Vagina (tissue), 2 donors: ENCODE measurements at regions not wholly inside any gene's neighbourhood (a gene's known extent, or its start where the extent isn't known, plus 50 kb on each side); places are given as distances from the start of the nearest gene placed in this dataset.

Source experiments
- POLR2A ChIP-seq, 2 donors: fragments of 450-650 bp; IDR thresholded peaks; one replicate each; pipeline ENCODE4 v1.6.1; 2017; ENCODE audit warnings: antibody characterized with exemption in 2 of 2, mild to moderate bottlenecking in 2 of 2, moderate library complexity in 2 of 2
- POLR2AphosphoS5 ChIP-seq, 2 donors: sonication (generic); formaldehyde crosslinking; IDR thresholded peaks; one replicate each; pipeline ENCODE4 v1.9.0; 2017; ENCODE audit warnings: antibody characterized with exemption in 2 of 2, mild to moderate bottlenecking in 2 of 2, low read depth in 1 of 2; ENCODE audit not compliant: insufficient read depth in 1 of 2

DNA sequence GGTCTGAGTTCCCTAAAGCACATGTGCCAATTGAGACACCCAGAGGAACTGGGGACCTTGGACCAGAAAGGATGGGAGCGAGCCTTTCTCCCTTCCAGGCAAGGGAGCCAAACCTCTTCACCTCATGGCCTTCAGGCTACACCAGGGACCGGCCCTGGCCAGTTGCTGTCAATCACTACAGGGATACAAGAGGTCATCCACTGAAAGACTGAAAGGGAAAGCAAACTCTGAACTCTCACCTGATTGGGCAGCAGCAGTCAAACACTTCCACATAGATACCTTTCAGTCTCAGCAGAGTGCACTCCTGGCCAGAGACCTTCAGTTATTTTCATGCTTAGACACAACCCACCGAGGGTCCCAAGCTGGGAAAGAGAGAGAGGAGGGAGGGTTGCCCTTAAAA, 1956.0 kb upstream of the LRRTM1 start:
- TF ChIP-seq POLR2A (IDR thresholded peaks at IDR 0.05) (no peak), POLR2AphosphoS5 (IDR thresholded peaks at IDR 0.05; ENCODE audit: insufficient read depth in 1 of 2, low read depth in 1 of 2) (no peak)
